B cell (primary cell): ENCODE measurements at regions not wholly inside any gene's neighbourhood (a gene's known extent, or its start where the extent isn't known, plus 50 kb on each side); places are given as distances from the start of the nearest gene placed in this dataset.
"Not testable (repeated sequence)": the region's sequence is repeated elsewhere in the genome, so short reads cannot be mapped to it uniquely, and the experiment has no call there.

ENCODE experiments used
- ATAC-seq: fragments of 200-7000 bp; cut with Tn5 transposase; one replicate; pipeline ENCODE4 v1.10.0; 2021; ENCODE audit warnings: low read depth, mild to moderate bottlenecking, moderate number of reproducible peaks, moderate library complexity
- CTCF ChIA-PET: fragments of 350-600 bp; sonication (Branson Sonifier 250); formaldehyde crosslinking; loops from one replicate; lab custom pipeline; 2021; ENCODE audit warnings: antibody characterized with exemption, inconsistent platforms; lab: Charles Lee
- POLR2A ChIA-PET: fragments of 350-600 bp; sonication (Branson Sonifier 250); formaldehyde crosslinking; loops from one replicate; lab custom pipeline; 2021; ENCODE audit warnings: antibody characterized with exemption; lab: Charles Lee
- DNase-seq: peaks from one replicate; pipeline ENCODE4 v3.0.0; 2013
- H2AFZ ChIP-seq: 2 replicates; pipeline ENCODE4 v1.6.1; 2012; ENCODE audit warnings: mild to moderate bottlenecking, low read depth, low read length; ENCODE audit not compliant: insufficient read depth, poor library complexity, severe bottlenecking
- H3K27ac ChIP-seq, 2 donors: 1 replicate in 1 of 2; 2 replicates in 1 of 2; pipeline ENCODE4 v1.5.1; 2012 to 2013; ENCODE audit warnings: low read length in 2 of 2, mild to moderate bottlenecking in 2 of 2, moderate library complexity in 1 of 2
- H3K27me3 ChIP-seq, 4 experiments: fragments of 200-600 bp in 1 of 4; sonication (generic) in 1 of 4; replicated peaks in 1 of 4; 1 replicate in 2 of 4; 2 replicates in 2 of 4; pipeline versions ENCODE4 v1.6.1 to v1.7.0; 2013 to 2016; ENCODE audit warnings: low read length in 3 of 4, mild to moderate bottlenecking in 2 of 4, mixed read lengths in 1 of 4, moderate library complexity in 1 of 4; ENCODE audit not compliant: insufficient read depth in 4 of 4, control insufficient read depth in 3 of 4; ENCODE audit errors: control extremely low read depth in 1 of 4
- H3K36me3 ChIP-seq, 2 experiments: replicated peaks in 1 of 2; 1 replicate in 1 of 2; 2 replicates in 1 of 2; pipeline versions ENCODE4 v1.6.1 to v1.7.1; 2013; ENCODE audit warnings: low read length in 1 of 2; ENCODE audit not compliant: insufficient read depth in 2 of 2, control insufficient read depth in 1 of 2; ENCODE audit errors: control extremely low read depth in 1 of 2, extremely low read depth in 1 of 2
- H3K4me1 ChIP-seq, 2 donors: fragments of 200-600 bp in 1 of 2; sonication (generic) in 1 of 2; 1 replicate in 1 of 2; 2 replicates in 1 of 2; pipeline versions ENCODE4 v1.5.1 to v1.6.1; 2013 to 2017; ENCODE audit warnings: low read length in 2 of 2; ENCODE audit not compliant: control insufficient read depth in 2 of 2, insufficient read depth in 2 of 2
- H3K4me2 ChIP-seq: replicated peaks from 2 replicates; pipeline ENCODE3; 2012; ENCODE audit warnings: mild to moderate bottlenecking, low read depth, low read length; ENCODE audit not compliant: poor library complexity, severe bottlenecking
- H3K4me3 ChIP-seq, 5 experiments: fragments of 200-600 bp in 1 of 5; sonication (generic) in 1 of 5; 1 replicate in 3 of 5; 2 replicates in 2 of 5; pipeline versions ENCODE4 v1.5.1 to v1.7.0; 2011 to 2016; ENCODE audit warnings: low read length in 4 of 5, mild to moderate bottlenecking in 4 of 5, low read depth in 2 of 5, control low read depth in 1 of 5, moderate library complexity in 1 of 5; ENCODE audit not compliant: insufficient read depth in 1 of 5; ENCODE audit errors: control extremely low read depth in 1 of 5, extremely low read depth in 1 of 5
- H3K79me2 ChIP-seq: fragments of 200-600 bp; sonication (generic); one replicate; pipeline ENCODE4 v1.6.0; 2016; ENCODE audit warnings: low read length; ENCODE audit not compliant: control insufficient read depth, insufficient read depth
- H3K9ac ChIP-seq: fragments of 200-600 bp; sonication (generic); 2 replicates; pipeline ENCODE4 v1.6.1; 2017; ENCODE audit warnings: mild to moderate bottlenecking, low read length, moderate library complexity
- H3K9me3 ChIP-seq, 3 donors: one replicate each; pipeline versions ENCODE4 v1.6.1 to v1.7.1; 2013; ENCODE audit warnings: low read length in 2 of 3; ENCODE audit not compliant: control insufficient read depth in 2 of 3, insufficient read depth in 1 of 3; ENCODE audit errors: control extremely low read depth in 1 of 3
- H4K20me1 ChIP-seq: 2 replicates; pipeline ENCODE4 v1.6.0; 2012; ENCODE audit warnings: mild to moderate bottlenecking, low read length; ENCODE audit not compliant: insufficient read depth, control insufficient read depth, poor library complexity, severe bottlenecking
- H3K27ac Mint-ChIP-seq: one replicate; pipeline ENCODE4 v1.8.0; 2021; ENCODE audit warnings: mixed read lengths
- H3K27me3 Mint-ChIP-seq: one replicate; pipeline ENCODE4 v1.8.0; 2021; ENCODE audit warnings: mixed read lengths
- H3K4me1 Mint-ChIP-seq: one replicate; pipeline ENCODE4 v1.8.0; 2021; ENCODE audit warnings: mixed read lengths
- H3K4me3 Mint-ChIP-seq: one replicate; pipeline ENCODE4 v1.8.0; 2021; ENCODE audit warnings: mixed read lengths
- H3K9me3 Mint-ChIP-seq: one replicate; pipeline ENCODE4 v1.8.0; 2022; ENCODE audit warnings: mixed read lengths; ENCODE audit not compliant: insufficient read depth
- CTCF ChIP-seq: fragments of 200-600 bp; IDR thresholded peaks from one replicate; pipeline ENCODE4 v1.8.0; 2022; ENCODE audit warnings: antibody characterized with exemption, mild to moderate bottlenecking
- EZH2 ChIP-seq: IDR thresholded peaks from 2 replicates; pipeline ENCODE4 v1.6.1; 2012; ENCODE audit warnings: borderline replicate concordance, low read depth, mild to moderate bottlenecking, moderate library complexity, low read length; ENCODE audit not compliant: insufficient read depth, poor library complexity, severe bottlenecking
- WGBS: methylation state at CpG from one replicate; pipeline ENCODE4 v1.1.5; 2013; ENCODE audit warnings: missing lambda C conversion rate; ENCODE audit not compliant: insufficient coverage; 5-methylcytosine and 5-hydroxymethylcytosine counted together
- intact Hi-C: fragments of 100-400 bp; cut with micrococcal nuclease; formaldehyde crosslinking; loops from one replicate; pipeline ENCODE4 v1.10.0; 2022

- intact Hi-C loops, H3K79me2 ChIP-seq, POLR2A ChIA-PET, H3K27ac ChIP-seq, H3K36me3 ChIP-seq, H3K4me3 ChIP-seq, H3K27ac Mint-ChIP-seq, CTCF ChIA-PET, H3K4me3 Mint-ChIP-seq, H3K4me1 Mint-ChIP-seq, H3K9ac ChIP-seq, H3K27me3 ChIP-seq, DNase-seq, H3K9me3 Mint-ChIP-seq, H4K20me1 ChIP-seq, ATAC-seq, H3K4me2 ChIP-seq, H3K4me1 ChIP-seq, H2AFZ ChIP-seq: not testable (repeated sequence)
- H3K27me3 Mint-ChIP-seq = peaks cover 33% of the 10 kb centered on the region
- no CpG with 5 or more reads among the region's 2 CpGs for WGBS
- H3K9me3 ChIP-seq = peaks cover 0 to 27% (median 2%) of the 10 kb centered on the region in 3 donors
Measured at GRCh38 chr1:117718596-117718995, 112.7 kb downstream of the TENT5C start.

GRCh38 chr1:117719004-117719403 lies 113.2 kb downstream of the TENT5C start:
- peaks cover 8% of the 10 kb centered on the region for H3K9me3 Mint-ChIP-seq
- ChIA-PET CTCF (interaction anchor here (1.3 kb wide), 1 partner anchor 183 kb away, joined by 3 read pairs; no protein-coding TSS in a partner anchor), POLR2A (no interaction called here)
- peaks cover 0 to 4% (median 0%) of the 10 kb centered on the region in 4 experiments for H3K27me3 ChIP-seq
- no peaks in the 10 kb centered on the region for H3K79me2 ChIP-seq
- no peak overlapping the region for H3K4me3 Mint-ChIP-seq
- H3K9me3 ChIP-seq = peaks cover 0 to 27% (median 2%) of the 10 kb centered on the region in 3 donors
- DNase-seq (no peak), ATAC-seq (no peak)
- H4K20me1 ChIP-seq = no peaks in the 10 kb centered on the region
- no peak overlapping the region for H3K27ac ChIP-seq
- no peak overlapping the region for H3K4me2 ChIP-seq
- no peaks in the 10 kb centered on the region for H3K4me1 ChIP-seq
- H3K27me3 Mint-ChIP-seq = peaks cover 29% of the 10 kb centered on the region
- no peaks in the 10 kb centered on the region for H3K4me1 Mint-ChIP-seq
- no CpG with 5 or more reads among the region's 1 CpG for WGBS
- H3K4me3 ChIP-seq = no peak overlapping the region
- intact Hi-C loops = no loop called here
- no peak overlapping the region for H3K27ac Mint-ChIP-seq
- no peak overlapping the region for H3K9ac ChIP-seq
- no peaks in the 10 kb centered on the region for H3K36me3 ChIP-seq
- TF ChIP-seq CTCF (no peak), EZH2 (no peak)
- H2AFZ ChIP-seq = no peak overlapping the region
